ENCODE measurements at regions not wholly inside any gene's neighbourhood (a gene's known extent, or its start where the extent isn't known, plus 50 kb on each side); places are given as distances from the start of the nearest gene placed in this dataset.

GRCh38 chr3:72050048-72050632 lies 265.2 kb upstream of the PROK2 start:
- Histone ChIP-seq H2BK120ac (ENCODE audit: low read depth, low read length) (no peak overlapping the region), H2BK20ac (ENCODE audit: low read depth, low read length) (no peak overlapping the region), H4K5ac (ENCODE audit: low read depth, low read length) (no peak overlapping the region), H4K20me1 (ENCODE audit: insufficient read depth, low read length) (no peaks in the 10 kb centered on the region), H4K8ac (ENCODE audit: low read depth in 2 of 2, low read length in 2 of 2) (no peak overlapping the region), H2AK5ac (ENCODE audit: low read depth, low read length) (no peak overlapping the region), H3K23ac (ENCODE audit: low read depth, low read length) (no peak overlapping the region), H3K79me1 (ENCODE audit: low read depth in 1 of 2, low read length in 2 of 2) (no peaks in the 10 kb centered on the region), H3K27me3 (ENCODE audit: control insufficient read depth, insufficient read depth, low read length) (peaks cover 1% of the 10 kb centered on the region; the same call in 1 of the 2 replicates), H3K4me3 (ENCODE audit: insufficient read depth, low read depth, low read length) (no peak overlapping the region), H3K4me1 (ENCODE audit: control insufficient read depth, insufficient read depth, low read length) (no peaks in the 10 kb centered on the region), H4K91ac (ENCODE audit: insufficient read depth, low read depth, low read length) (no peak overlapping the region), H3K36me3 (ENCODE audit: control insufficient read depth, insufficient read depth, low read length) (no peaks in the 10 kb centered on the region), H2AFZ (replicated peaks; ENCODE audit: low read length, poor library complexity) (no peak overlapping the region), H3K4me2 (ENCODE audit: low read depth, low read length) (no peak overlapping the region), H3K56ac (ENCODE audit: extremely low read depth, insufficient read depth, low read length) (no peak overlapping the region), H2BK15ac (ENCODE audit: low read depth, low read length) (no peak overlapping the region), H3K9ac (ENCODE audit: low read depth, low read length) (no peak overlapping the region), H3K9me3 (ENCODE audit: control insufficient read depth, insufficient read depth, low read length) (no peaks in the 10 kb centered on the region), H3K18ac (ENCODE audit: low read depth, low read length) (no peak overlapping the region), H2BK5ac (ENCODE audit: low read depth, low read length, poor library complexity, severe bottlenecking) (no peak overlapping the region), H3K9me1 (ENCODE audit: insufficient read depth, low read length) (no peaks in the 10 kb centered on the region), H2AK9ac (replicated peaks; ENCODE audit: low read depth, low read length, poor library complexity) (no peak overlapping the region), H3K27ac (ENCODE audit: insufficient read depth, low read length) (no peak overlapping the region), H3K4ac (ENCODE audit: low read depth, low read length) (no peak overlapping the region), H3K14ac (replicated peaks; ENCODE audit: low read depth, low read length) (no peak overlapping the region)
- DNase-seq: no peak
- POLR2A ChIA-PET (ENCODE audit: unreplicated experiment): no interaction called here
- dilution Hi-C loops (cut with HindIII; ENCODE audit: low sequenced_read_pairs, unreplicated experiment): no loop called here
- TF ChIP-seq RCOR1 (IDR thresholded peaks at IDR 0.05; ENCODE audit: insufficient replicate concordance, low read length) (no peak), MXI1 (IDR thresholded peaks at IDR 0.05; ENCODE audit: borderline replicate concordance, low read depth, low read length) (no peak), ELK1 (IDR thresholded peaks at IDR 0.05; ENCODE audit: borderline replicate concordance, low read depth, low read length) (no peak), NFE2L2 (IDR thresholded peaks at IDR 0.05; ENCODE audit: low read depth, low read length) (no peak), USF2 (IDR thresholded peaks at IDR 0.05; ENCODE audit: low read depth, low read length) (no peak), FOS (IDR thresholded peaks at IDR 0.05; ENCODE audit: low read depth, low read length) (no peak), SMC3 (IDR thresholded peaks at IDR 0.05; ENCODE audit: low read depth, low read length) (no peak), BHLHE40 (IDR thresholded peaks at IDR 0.05; ENCODE audit: low read depth, low read length) (no peak), RFX5 (IDR thresholded peaks at IDR 0.05; ENCODE audit: low read depth, low read length) (no peak), CEBPB (IDR thresholded peaks at IDR 0.05; ENCODE audit: low read depth, low read length) (no peak), CHD1 (IDR thresholded peaks at IDR 0.05; ENCODE audit: low read depth, low read length) (no peak), MAFK (IDR thresholded peaks at IDR 0.05; ENCODE audit: low read depth, low read length) (no peak), POLR2A (IDR thresholded peaks at IDR 0.05; ENCODE audit: low read depth, low read length) (no peak), CTCF (conservative IDR thresholded peaks at IDR 0.05; ENCODE audit: low read depth, low read length) (no peak), MAZ (IDR thresholded peaks at IDR 0.05; ENCODE audit: borderline replicate concordance, low read depth, low read length) (no peak), RAD21 (IDR thresholded peaks at IDR 0.05; ENCODE audit: low read length) (no peak)
- BruUV-seq (replicated peaks): no TSS peak
- WGBS, 2 experiments (ENCODE audit: extremely low coverage in 2 of 2, insufficient read length in 1 of 2): no CpG with 5 or more reads among the region's 6 CpGs
- CTCF ChIA-PET: no interaction called here
- no peak for ATAC-seq (ENCODE audit: low read depth)
- intact Hi-C loops (cut with micrococcal nuclease): no loop called here
- in situ Hi-C loops (cut with MboI; ENCODE audit: low sequenced_read_pairs): no loop called here

Measured in IMR-90 (cell line).